ENCODE measurements at regions not wholly inside any gene's neighbourhood (a gene's known extent, or its start where the extent isn't known, plus 50 kb on each side); places are given as distances from the start of the nearest gene placed in this dataset.

DNA sequence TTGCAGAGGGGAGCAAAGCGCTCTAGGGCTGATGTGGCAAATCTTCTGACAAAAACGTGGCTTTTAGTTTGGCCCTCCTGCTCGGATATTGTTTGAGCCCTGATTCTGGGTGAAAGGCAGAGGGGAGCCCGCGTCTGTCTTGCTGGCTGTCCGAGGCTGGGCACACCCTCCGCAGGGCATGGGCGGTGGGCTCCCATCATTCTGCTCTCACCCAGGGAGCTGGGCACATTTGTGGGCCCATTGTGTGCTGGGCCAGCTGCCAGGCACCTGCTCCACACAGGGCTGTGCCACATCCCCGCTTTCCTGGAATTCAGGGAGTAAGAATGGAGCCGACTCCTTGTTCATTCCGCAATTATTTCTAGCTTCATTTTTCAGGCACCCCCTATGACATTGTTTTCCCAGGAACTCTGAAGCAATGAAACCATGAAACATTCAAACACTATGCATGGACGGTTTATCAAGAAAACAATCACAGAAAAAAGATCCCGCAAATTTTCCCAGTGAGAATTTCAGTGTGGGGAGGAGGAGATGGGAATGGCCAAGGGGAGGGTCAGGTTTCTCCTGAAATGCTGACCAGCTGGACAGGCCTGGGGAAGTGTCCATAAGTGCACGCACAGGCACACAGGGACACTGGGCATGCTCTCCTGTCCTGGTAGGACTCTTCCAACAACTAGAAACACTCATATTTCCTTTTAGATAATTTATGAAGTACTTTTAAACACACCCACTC lies 341.1 kb downstream of the CXCL12 start:
- no peak overlapping the region for H4K5ac ChIP-seq (ENCODE audit: insufficient read length, low read depth, low read length)
- no peaks in the 10 kb centered on the region for H3K23me2 ChIP-seq (ENCODE audit: low read depth, low read length)
- H2BK12ac ChIP-seq (ENCODE audit: low read depth, low read length): no peak overlapping the region
- H2AFZ ChIP-seq (ENCODE audit: low read length): no peak overlapping the region
- no peak overlapping the region for H3K56ac ChIP-seq (replicated peaks; ENCODE audit: insufficient read length, low read depth, low read length)
- no peak for TF ChIP-seq KDM4A (IDR thresholded peaks at IDR 0.05; ENCODE audit: low read depth, low read length, severe bottlenecking)
- no peak for TF ChIP-seq KDM1A (IDR thresholded peaks at IDR 0.05; ENCODE audit: borderline replicate concordance, low read length)
- TF ChIP-seq SIN3A (conservative IDR thresholded peaks at IDR 0.05 in 1 of 2, IDR thresholded peaks at IDR 0.05 in 1 of 2; ENCODE audit: low read depth in 1 of 2, low read length in 2 of 2): no peak
- no peak overlapping the region for H3K4me3 ChIP-seq (ENCODE audit: extremely low read depth in 1 of 4, insufficient read depth in 2 of 4, low read depth in 3 of 4, low read length in 4 of 4)
- H3K4me1 ChIP-seq (replicated peaks in 1 of 4; ENCODE audit: control insufficient read depth in 3 of 4, insufficient read depth in 4 of 4, low read length in 3 of 4): peaks cover 0 to 6% (median 3%) of the 10 kb centered on the region in 4 experiments; a peak in 5 of 7 replicates
- POLR2A ChIA-PET (ENCODE audit: partially characterized antibody): no interaction called here
- no peak overlapping the region for H2BK15ac ChIP-seq (ENCODE audit: low read length)
- no peaks in the 10 kb centered on the region for H3K9me3 ChIP-seq (ENCODE audit: insufficient read depth in 2 of 2, low read depth in 1 of 2, low read length in 1 of 2)
- H2BK5ac ChIP-seq (ENCODE audit: low read depth, low read length): no peak overlapping the region
- no peak overlapping the region for H4K8ac ChIP-seq (ENCODE audit: extremely low read depth, insufficient read depth, low read length)
- H3K79me2 ChIP-seq (ENCODE audit: control insufficient read depth in 1 of 2, insufficient read depth in 2 of 2, low read length in 2 of 2): no peaks in the 10 kb centered on the region
- no peak overlapping the region for H3K4ac ChIP-seq (replicated peaks; ENCODE audit: insufficient read length, low read depth, low read length)
- H3K36me3 ChIP-seq (ENCODE audit: control insufficient read depth in 2 of 4, insufficient read depth in 4 of 4, low read length in 3 of 4): no peaks in the 10 kb centered on the region
- H3K27ac ChIP-seq (ENCODE audit: low read depth, low read length): no peak overlapping the region
- no peaks in the 10 kb centered on the region for H3K27me3 ChIP-seq (replicated peaks in 1 of 4; ENCODE audit: control insufficient read depth in 3 of 4, extremely low read depth in 1 of 4, insufficient read depth in 3 of 4, low read length in 3 of 4)
- H2BK20ac ChIP-seq (ENCODE audit: low read length): no peak overlapping the region
- FAIRE-seq: no peak
- peak in 1 of 2 experiments; percentile 8 for DNase-seq (ENCODE audit: low read depth in 1 of 2, low spot score in 2 of 2)
- H3K14ac ChIP-seq (ENCODE audit: insufficient read length): no peak overlapping the region
- no peak overlapping the region for H4K91ac ChIP-seq (replicated peaks; ENCODE audit: insufficient read length, low read length)
- no peak overlapping the region for H3K4me2 ChIP-seq (ENCODE audit: insufficient read depth in 1 of 2, low read depth in 2 of 2, low read length in 2 of 2)
- no peak overlapping the region for H3K9ac ChIP-seq (replicated peaks in 1 of 4; ENCODE audit: extremely low read depth in 1 of 4, low read depth in 3 of 4, low read length in 3 of 4)
- no peaks in the 10 kb centered on the region for H3K79me1 ChIP-seq (ENCODE audit: low read depth, low read length)
- WGBS, 2 experiments (ENCODE audit: extremely low coverage in 1 of 2, insufficient coverage in 1 of 2, insufficient read length in 1 of 2, insufficient replicate concordance in 2 of 2, low coverage in 1 of 2, low lambda C conversion rate in 2 of 2, missing lambda C conversion rate in 1 of 2): 94% methylated on average over 13 of the region's 14 CpGs; no CpG with 5 or more reads in 1 of the 2 experiments
- H2BK120ac ChIP-seq (replicated peaks; ENCODE audit: low read depth, low read length): no peak overlapping the region
- H3K23ac ChIP-seq (ENCODE audit: insufficient read length): no peak overlapping the region
- no peaks in the 10 kb centered on the region for H4K20me1 ChIP-seq (replicated peaks in 1 of 2; ENCODE audit: control insufficient read depth in 1 of 2, insufficient read depth in 2 of 2, low read length in 2 of 2)
- CTCF ChIA-PET (ENCODE audit: partially characterized antibody): interaction anchor here (0.9 to 1.4 kb wide), 6 partner anchors 10 to 370 kb away, joined by 3 to 5 read pairs (median 4); no protein-coding TSS in a partner anchor
- no peak overlapping the region for H2AK5ac ChIP-seq (ENCODE audit: low read depth, low read length)
- H3K18ac ChIP-seq (ENCODE audit: extremely low read depth, low read length): no peak overlapping the region

Data from H1 (cell line).